Smooth muscle cell (in vitro differentiated cells): ENCODE measurements at regions not wholly inside any gene's neighbourhood (a gene's known extent, or its start where the extent isn't known, plus 50 kb on each side); places are given as distances from the start of the nearest gene placed in this dataset.

Experiments used
- DNase-seq: peaks from one replicate; lab custom pipeline; 2025; ENCODE audit not compliant: unreplicated experiment; lab: John Stamatoyannopoulos, UW
- H2AFZ ChIP-seq: fragments of 200-600 bp; sonication (generic); 2 replicates; pipeline ENCODE4 v1.6.0; 2016; ENCODE audit warnings: antibody characterized with exemption, low read depth, mild to moderate bottlenecking
- H3F3A ChIP-seq: fragments of 200-600 bp; sonication (generic); 2 replicates; pipeline ENCODE4 v1.6.0; 2017; ENCODE audit warnings: antibody characterized with exemption, low read depth
- H3K27ac ChIP-seq: fragments of 200-600 bp; sonication (generic); 2 replicates; pipeline ENCODE4 v1.5.1; 2016; ENCODE audit warnings: low read depth, mild to moderate bottlenecking
- H3K27me3 ChIP-seq: fragments of 200-600 bp; sonication (generic); 2 replicates; pipeline ENCODE4 v1.6.1; 2016; ENCODE audit warnings: low read depth, mild to moderate bottlenecking
- H3K36me3 ChIP-seq: fragments of 200-600 bp; sonication (generic); 2 replicates; pipeline ENCODE4 v1.5.1; 2016; ENCODE audit warnings: low read depth
- H3K4me1 ChIP-seq: fragments of 200-600 bp; sonication (generic); 2 replicates; pipeline ENCODE4 v1.5.1; 2016; ENCODE audit warnings: low read depth
- H3K4me2 ChIP-seq: fragments of 200-600 bp; sonication (generic); 2 replicates; pipeline ENCODE4 v1.6.0; 2016; ENCODE audit warnings: mild to moderate bottlenecking
- H3K4me3 ChIP-seq: fragments of 200-600 bp; sonication (generic); 2 replicates; pipeline ENCODE4 v1.5.1; 2016; ENCODE audit warnings: mild to moderate bottlenecking
- H3K79me2 ChIP-seq: fragments of 200-600 bp; sonication (generic); 2 replicates; pipeline ENCODE4 v1.6.0; 2016; ENCODE audit warnings: low read depth, mild to moderate bottlenecking
- H3K9ac ChIP-seq: fragments of 200-600 bp; sonication (generic); 2 replicates; pipeline ENCODE4 v1.6.0; 2016; ENCODE audit warnings: low read depth
- H3K9me3 ChIP-seq: fragments of 200-600 bp; sonication (generic); replicated peaks from 2 replicates; pipeline ENCODE4 v1.5.1; 2016; ENCODE audit warnings: low read depth
- H4K20me1 ChIP-seq: fragments of 200-600 bp; sonication (generic); 2 replicates; pipeline ENCODE4 v1.6.0; 2016; ENCODE audit warnings: low read depth
- CTCF ChIP-seq: fragments of 200-600 bp; sonication (generic); IDR thresholded peaks from 2 replicates; pipeline ENCODE4 v1.5.1; 2017; ENCODE audit warnings: borderline replicate concordance, mild to moderate bottlenecking, antibody characterized with exemption; ENCODE audit not compliant: insufficient read depth, poor library complexity, severe bottlenecking
- WGBS: methylation state at CpG from one replicate; pipeline ENCODE4 v1.1.7; 2016; ENCODE audit warnings: low lambda C conversion rate; 5-methylcytosine and 5-hydroxymethylcytosine counted together

GRCh38 chr4:103443324-103443723, 245.2 kb upstream of the CENPE start:
- 51% methylated on average over 3 of the region's 3 CpGs for WGBS
- H2AFZ ChIP-seq = no peak overlapping the region
- DNase-seq = no peak
- no peak overlapping the region for H3K4me2 ChIP-seq
- no peaks in the 10 kb centered on the region for H3K36me3 ChIP-seq
- no peaks in the 10 kb centered on the region for H4K20me1 ChIP-seq
- no peak overlapping the region for H3K4me3 ChIP-seq
- H3K9ac ChIP-seq = peak overlapping the region; percentile 73
- H3K4me1 ChIP-seq = no peaks in the 10 kb centered on the region
- TF ChIP-seq CTCF = no peak
- no peaks in the 10 kb centered on the region for H3K27me3 ChIP-seq
- no peaks in the 10 kb centered on the region for H3F3A ChIP-seq
- H3K27ac ChIP-seq = peak overlapping the region; percentile 56
- no peaks in the 10 kb centered on the region for H3K9me3 ChIP-seq
- H3K79me2 ChIP-seq = no peaks in the 10 kb centered on the region

- 63% methylated on average over 7 of the region's 7 CpGs for WGBS
These were observed 231.1 kb upstream of the CENPE start for GRCh38 chr4:103429283-103429682.

DNA sequence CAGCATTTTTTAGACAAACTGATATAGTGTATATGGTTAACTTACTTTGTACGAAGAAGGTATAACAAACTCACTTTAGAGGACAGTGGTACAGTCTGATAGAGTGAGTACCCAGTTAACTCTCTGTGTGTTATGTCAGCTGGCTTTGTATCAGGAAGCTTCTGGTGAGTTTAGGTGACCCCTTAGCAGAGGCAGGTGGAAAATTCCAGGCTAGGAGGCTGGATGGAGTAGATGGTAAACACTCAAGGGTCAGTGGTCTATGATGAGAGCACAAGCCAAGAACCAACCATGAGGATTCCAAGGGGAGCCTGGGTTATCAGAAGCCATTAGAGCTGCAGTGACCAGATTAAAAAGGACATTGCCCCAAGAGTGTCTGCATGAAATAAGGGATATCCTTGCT, 227.3 kb upstream of the CENPE start:
- Histone ChIP-seq H3K27ac (no peak overlapping the region), H3K9me3 (no peaks in the 10 kb centered on the region), H3K4me1 (no peaks in the 10 kb centered on the region), H3K79me2 (no peaks in the 10 kb centered on the region), H3K36me3 (no peaks in the 10 kb centered on the region), H3K27me3 (no peaks in the 10 kb centered on the region), H3K9ac (no peak overlapping the region), H2AFZ (no peak overlapping the region), H3K4me2 (no peak overlapping the region), H3K4me3 (no peak overlapping the region), H4K20me1 (no peaks in the 10 kb centered on the region), H3F3A (no peaks in the 10 kb centered on the region)
- 96% methylated on average over 1 of the region's 1 CpG for WGBS
- no peak for DNase-seq
- no peak for TF ChIP-seq CTCF

More at GRCh38 chr4:103429283-103429682, 231.1 kb upstream of the CENPE start:
- Histone ChIP-seq H3K27me3 (no peaks in the 10 kb centered on the region), H3K36me3 (no peaks in the 10 kb centered on the region), H3F3A (no peaks in the 10 kb centered on the region), H3K9me3 (no peaks in the 10 kb centered on the region), H4K20me1 (no peaks in the 10 kb centered on the region), H2AFZ (no peak overlapping the region), H3K4me1 (no peaks in the 10 kb centered on the region), H3K4me3 (no peak overlapping the region), H3K27ac (no peak overlapping the region), H3K9ac (no peak overlapping the region), H3K79me2 (no peaks in the 10 kb centered on the region), H3K4me2 (no peak overlapping the region)
- DNase-seq = no peak
- TF ChIP-seq CTCF = no peak

- Histone ChIP-seq H3K9me3 (no peaks in the 10 kb centered on the region), H3K79me2 (no peaks in the 10 kb centered on the region), H3K4me1 (no peaks in the 10 kb centered on the region), H3K4me2 (no peak overlapping the region), H4K20me1 (no peaks in the 10 kb centered on the region), H3K9ac (no peak overlapping the region), H3F3A (no peaks in the 10 kb centered on the region), H2AFZ (no peak overlapping the region), H3K27me3 (no peaks in the 10 kb centered on the region), H3K36me3 (no peaks in the 10 kb centered on the region), H3K4me3 (no peak overlapping the region), H3K27ac (no peak overlapping the region)
- DNase-seq = no peak
- TF ChIP-seq CTCF = no peak
- WGBS = 75% methylated on average over 2 of the region's 2 CpGs
These were observed 226.7 kb upstream of the CENPE start for GRCh38 chr4:103424853-103425252.
